ENCODE measurements at regions not wholly inside any gene's neighbourhood (a gene's known extent, or its start where the extent isn't known, plus 50 kb on each side); places are given as distances from the start of the nearest gene placed in this dataset.

DNA sequence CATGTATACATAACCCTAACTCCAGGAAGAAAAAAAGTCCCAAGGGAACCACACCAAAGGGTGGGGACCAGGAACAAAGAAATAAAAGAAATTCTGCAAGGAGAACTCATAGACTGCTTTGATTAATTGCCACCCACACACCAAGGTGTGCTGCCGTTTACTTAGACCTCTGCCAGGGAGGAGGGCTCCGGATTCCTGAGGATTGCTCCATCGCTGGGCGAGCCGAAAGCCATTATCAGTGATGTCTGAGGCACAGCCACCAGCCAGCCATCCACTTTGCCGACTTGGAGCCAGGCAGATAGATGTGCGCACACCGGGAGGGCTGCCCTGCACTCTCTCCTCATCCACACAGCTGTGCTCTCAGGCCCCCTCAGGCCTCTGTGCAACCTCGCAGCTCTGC, 272.7 kb upstream of the FOXQ1 start:
- Histone ChIP-seq H2AFZ (ENCODE audit: insufficient read depth, low read depth, low read length, poor library complexity, severe bottlenecking) (no peak overlapping the region), H3K4me1 (ENCODE audit: control insufficient read depth in 1 of 2, insufficient read depth in 2 of 2, low read length in 2 of 2) (no peaks in the 10 kb centered on the region), H3K79me2 (ENCODE audit: insufficient read depth, low read length) (no peaks in the 10 kb centered on the region), H3K9ac (ENCODE audit: insufficient read depth, low read length, poor library complexity, severe bottlenecking) (no peak overlapping the region), H4K20me1 (ENCODE audit: insufficient read depth, low read length) (no peaks in the 10 kb centered on the region), H3K4me3 (replicated peaks in 1 of 3; ENCODE audit: low read depth in 2 of 3, low read length in 3 of 3) (no peak overlapping the region), H3K4me2 (replicated peaks; ENCODE audit: extremely low read depth, low read length, poor library complexity, severe bottlenecking) (no peak overlapping the region), H3K27me3 (ENCODE audit: control insufficient read depth in 2 of 2, insufficient read depth in 2 of 2, low read length in 2 of 2) (no peaks in the 10 kb centered on the region), H3K36me3 (replicated peaks in 1 of 2; ENCODE audit: control insufficient read depth in 1 of 2, insufficient read depth in 2 of 2, low read length in 2 of 2) (no peaks in the 10 kb centered on the region), H3K27ac (ENCODE audit: low read depth in 1 of 2, low read length in 2 of 2) (no peak overlapping the region), H3K9me3 (replicated peaks in 1 of 2; ENCODE audit: control insufficient read depth in 1 of 2, insufficient read depth in 1 of 2, low read length in 2 of 2) (no peaks in the 10 kb centered on the region)
- TF ChIP-seq, protein P1, sequence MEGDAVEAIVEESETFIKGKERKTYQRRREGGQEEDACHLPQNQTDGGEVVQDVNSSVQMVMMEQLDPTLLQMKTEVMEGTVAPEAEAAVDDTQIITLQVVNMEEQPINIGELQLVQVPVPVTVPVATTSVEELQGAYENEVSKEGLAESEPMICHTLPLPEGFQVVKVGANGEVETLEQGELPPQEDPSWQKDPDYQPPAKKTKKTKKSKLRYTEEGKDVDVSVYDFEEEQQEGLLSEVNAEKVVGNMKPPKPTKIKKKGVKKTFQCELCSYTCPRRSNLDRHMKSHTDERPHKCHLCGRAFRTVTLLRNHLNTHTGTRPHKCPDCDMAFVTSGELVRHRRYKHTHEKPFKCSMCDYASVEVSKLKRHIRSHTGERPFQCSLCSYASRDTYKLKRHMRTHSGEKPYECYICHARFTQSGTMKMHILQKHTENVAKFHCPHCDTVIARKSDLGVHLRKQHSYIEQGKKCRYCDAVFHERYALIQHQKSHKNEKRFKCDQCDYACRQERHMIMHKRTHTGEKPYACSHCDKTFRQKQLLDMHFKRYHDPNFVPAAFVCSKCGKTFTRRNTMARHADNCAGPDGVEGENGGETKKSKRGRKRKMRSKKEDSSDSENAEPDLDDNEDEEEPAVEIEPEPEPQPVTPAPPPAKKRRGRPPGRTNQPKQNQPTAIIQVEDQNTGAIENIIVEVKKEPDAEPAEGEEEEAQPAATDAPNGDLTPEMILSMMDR (IDR thresholded peaks at IDR 0.05), result no peak
- H3K4me1 Mint-ChIP-seq, result no peaks in the 10 kb centered on the region
- H3K36me3 Mint-ChIP-seq, result no peaks in the 10 kb centered on the region
- H3K27ac Mint-ChIP-seq, result no peak overlapping the region
- H3K9me3 Mint-ChIP-seq, result peaks cover 0 to 3% (median 0%) of the 10 kb centered on the region in 7 donors
- peaks cover 1 to 8% (median 7%) of the 10 kb centered on the region in 3 donors for H3K27me3 Mint-ChIP-seq (ENCODE audit: low read depth in 3 of 3)
- DNase-seq, result no peak
- H3K4me3 Mint-ChIP-seq, result no peak overlapping the region
- WGBS (ENCODE audit: insufficient coverage), result 89% methylated on average over 8 of the region's 9 CpGs
- intact Hi-C loops (cut with micrococcal nuclease), result no loop called here

DNA sequence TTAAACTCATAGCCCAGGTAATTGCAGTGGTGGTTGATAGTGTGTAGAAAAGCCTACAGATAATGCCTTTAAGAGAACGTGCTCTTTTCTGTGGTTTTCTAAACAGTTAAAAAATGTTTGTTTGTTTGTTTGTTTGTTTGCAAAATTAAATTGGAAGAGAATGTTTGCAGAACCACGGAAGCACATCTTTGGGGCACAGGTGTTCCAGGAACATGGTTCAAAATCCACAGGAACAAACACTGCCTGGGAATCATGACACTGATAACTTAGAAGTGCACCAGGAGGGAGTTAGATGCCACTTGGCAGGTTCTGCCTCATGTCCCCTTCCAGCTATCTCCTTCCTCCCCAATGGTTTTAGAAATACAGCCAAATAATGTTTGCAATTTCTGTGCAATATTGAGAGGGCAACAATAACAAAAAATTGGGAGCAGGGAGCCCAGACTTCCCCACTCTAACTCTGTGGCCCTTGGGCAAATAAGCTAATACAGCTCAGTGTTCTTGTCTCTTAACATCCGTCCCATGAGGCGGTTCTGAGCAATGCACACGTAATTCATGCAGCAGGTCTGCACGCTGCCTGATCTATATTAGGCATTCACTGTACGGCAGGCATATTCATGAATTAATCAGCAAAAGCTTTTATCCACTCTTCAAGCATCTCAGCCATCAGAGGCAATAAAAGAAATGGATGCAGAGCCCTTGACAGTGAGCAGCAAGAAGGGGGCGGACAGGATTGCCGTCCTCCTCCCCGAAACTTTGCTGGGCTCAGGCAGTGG, 274.3 kb upstream of the FOXQ1 start:
- no peaks in the 10 kb centered on the region for H3K79me2 ChIP-seq (ENCODE audit: insufficient read depth, low read length)
- H3K4me1 ChIP-seq (ENCODE audit: control insufficient read depth in 1 of 2, insufficient read depth in 2 of 2, low read length in 2 of 2), result no peaks in the 10 kb centered on the region
- no peak for DNase-seq
- no peaks in the 10 kb centered on the region for H3K27me3 ChIP-seq (ENCODE audit: control insufficient read depth in 2 of 2, insufficient read depth in 2 of 2, low read length in 2 of 2)
- H2AFZ ChIP-seq (ENCODE audit: insufficient read depth, low read depth, low read length, poor library complexity, severe bottlenecking), result no peak overlapping the region
- no peak overlapping the region for H3K4me3 ChIP-seq (replicated peaks in 1 of 3; ENCODE audit: low read depth in 2 of 3, low read length in 3 of 3)
- no peak overlapping the region for H3K27ac ChIP-seq (ENCODE audit: low read depth in 1 of 2, low read length in 2 of 2)
- H4K20me1 ChIP-seq (ENCODE audit: insufficient read depth, low read length), result no peaks in the 10 kb centered on the region
- H3K4me2 ChIP-seq (replicated peaks; ENCODE audit: extremely low read depth, low read length, poor library complexity, severe bottlenecking), result no peak overlapping the region
- intact Hi-C loops (cut with micrococcal nuclease), result no loop called here
- Mint-ChIP-seq H3K9me3 (peaks cover 0 to 3% (median 0%) of the 10 kb centered on the region in 7 donors), H3K27ac (no peak overlapping the region), H3K4me1 (no peaks in the 10 kb centered on the region), H3K27me3 (ENCODE audit: low read depth in 3 of 3) (peaks cover 1 to 8% (median 5%) of the 10 kb centered on the region in 3 donors), H3K4me3 (no peak overlapping the region), H3K36me3 (no peaks in the 10 kb centered on the region)
- H3K36me3 ChIP-seq (replicated peaks in 1 of 2; ENCODE audit: control insufficient read depth in 1 of 2, insufficient read depth in 2 of 2, low read length in 2 of 2), result no peaks in the 10 kb centered on the region
- no peaks in the 10 kb centered on the region for H3K9me3 ChIP-seq (replicated peaks in 1 of 2; ENCODE audit: control insufficient read depth in 1 of 2, insufficient read depth in 1 of 2, low read length in 2 of 2)
- no peak overlapping the region for H3K9ac ChIP-seq (ENCODE audit: insufficient read depth, low read length, poor library complexity, severe bottlenecking)
- TF ChIP-seq, protein P1 (IDR thresholded peaks at IDR 0.05), result no peak
- 90% methylated on average over 10 of the region's 10 CpGs for WGBS (ENCODE audit: insufficient coverage)
